Gastroesophageal sphincter (tissue), 3 donors: ENCODE measurements at regions not wholly inside any gene's neighbourhood (a gene's known extent, or its start where the extent isn't known, plus 50 kb on each side); places are given as distances from the start of the nearest gene placed in this dataset.

ENCODE experiments used
- CTCF ChIP-seq, 4 experiments: fragments of 200-600 bp in 2 of 4; fragments of 450-650 bp in 2 of 4; sonication (generic) in 1 of 4; IDR thresholded peaks; one replicate each; pipeline ENCODE4 v1.5.1; 2017 to 2019; ENCODE audit warnings: antibody characterized with exemption in 4 of 4, mild to moderate bottlenecking in 2 of 4, moderate library complexity in 2 of 4
- EP300 ChIP-seq: sonication (generic); formaldehyde crosslinking; IDR thresholded peaks from one replicate; pipeline ENCODE4 v1.6.1; 2017; ENCODE audit warnings: antibody characterized with exemption, mild to moderate bottlenecking
- POLR2AphosphoS5 ChIP-seq: sonication (generic); formaldehyde crosslinking; IDR thresholded peaks from one replicate; pipeline ENCODE4 v1.6.1; 2017; ENCODE audit warnings: antibody characterized with exemption

GRCh38 chr10:21082206-21082605, 185.1 kb upstream of the NEBL start:
- TF ChIP-seq CTCF (IDR thresholded peaks at IDR 0.05) (no peak), EP300 (no peak), POLR2AphosphoS5 (no peak)
